ENCODE measurements at regions not wholly inside any gene's neighbourhood (a gene's known extent, or its start where the extent isn't known, plus 50 kb on each side); places are given as distances from the start of the nearest gene placed in this dataset.

- FAIRE-seq (no peak), DNase-seq (ENCODE audit: low spot score) (no peak), ATAC-seq (no peak)
- TF ChIP-seq ZNF282 (IDR thresholded peaks at IDR 0.05; ENCODE audit: partially characterized antibody) (no peak), ZFP41 (CRISPR knock-in tag; IDR thresholded peaks at IDR 0.05; ENCODE audit: borderline replicate concordance) (no peak), KDM5A (IDR thresholded peaks at IDR 0.05; ENCODE audit: borderline replicate concordance, low read length) (no peak), ZNF839 (CRISPR knock-in tag; IDR thresholded peaks at IDR 0.05; ENCODE audit: borderline replicate concordance) (no peak), FIP1L1 (IDR thresholded peaks at IDR 0.05; ENCODE audit: borderline replicate concordance, insufficient read depth, low read depth, low read length) (no peak), HHEX (CRISPR knock-in tag; IDR thresholded peaks at IDR 0.05) (no peak), TFDP2 (CRISPR knock-in tag; IDR thresholded peaks at IDR 0.05) (no peak), ZNF609 (CRISPR knock-in tag; IDR thresholded peaks at IDR 0.05; ENCODE audit: borderline replicate concordance) (no peak), PRDM4 (CRISPR knock-in tag; IDR thresholded peaks at IDR 0.05; ENCODE audit: borderline replicate concordance) (no peak), ZFP62 (CRISPR knock-in tag; IDR thresholded peaks at IDR 0.05) (no peak), U2AF2 (IDR thresholded peaks at IDR 0.05; ENCODE audit: low read depth, low read length) (no peak), REL (CRISPR knock-in tag; conservative IDR thresholded peaks at IDR 0.05) (no peak)
- Histone ChIP-seq H3K4me3 (replicated peaks in 1 of 3; ENCODE audit: insufficient read depth in 1 of 3, low read depth in 2 of 3, low read length in 3 of 3) (no peak overlapping the region), H4K20me1 (ENCODE audit: insufficient read depth, low read length) (no peaks in the 10 kb centered on the region), H3K36me3 (replicated peaks in 1 of 2; ENCODE audit: control insufficient read depth in 1 of 2, insufficient read depth in 2 of 2, low read length in 2 of 2) (no peaks in the 10 kb centered on the region), H3K9ac (ENCODE audit: insufficient read depth, low read depth, low read length) (no peak overlapping the region), H3K79me2 (ENCODE audit: insufficient read depth, low read length) (no peaks in the 10 kb centered on the region), H3K4me2 (ENCODE audit: low read depth, low read length) (no peak overlapping the region), H3K27me3 (ENCODE audit: control insufficient read depth in 1 of 2, insufficient read depth in 2 of 2, low read length in 2 of 2) (no peaks in the 10 kb centered on the region), H3K4me1 (ENCODE audit: insufficient read depth, low read length) (no peaks in the 10 kb centered on the region), H3K9me3 (ENCODE audit: low read length) (no peaks in the 10 kb centered on the region), H2AFZ (ENCODE audit: low read length) (no peak overlapping the region), H3K27ac (ENCODE audit: extremely low read length, insufficient read depth, low read length) (no peak overlapping the region)
- ChIA-PET POLR2A (no interaction called here), CTCF (ENCODE audit: low intra/inter-chr PET ratio, low total read pairs) (no interaction called here)
- in situ Hi-C loops (cut with HindIII; ENCODE audit: extremely low pct_ligation_motif_present, low pct_unique_long_range_greater_than_20kb) = no loop called here
- intact Hi-C loops (cut with micrococcal nuclease; ENCODE audit: unreplicated experiment) = no loop called here
- WGBS (ENCODE audit: low lambda C conversion rate) = 84% methylated on average over 7 of the region's 7 CpGs
- BruUV-seq (replicated peaks) = no TSS peak
Measured at GRCh38 chr12:107571492-107571891, 114.1 kb upstream of the PWP1 start.
